ENCODE measurements at regions not wholly inside any gene's neighbourhood (a gene's known extent, or its start where the extent isn't known, plus 50 kb on each side); places are given as distances from the start of the nearest gene placed in this dataset.

- TF ChIP-seq POLR2AphosphoS5 (IDR thresholded peaks at IDR 0.05; ENCODE audit: low read depth, low read length) (no peak), POLR2A (IDR thresholded peaks at IDR 0.05; ENCODE audit: low read depth, low read length) (no peak), TAF1 (IDR thresholded peaks at IDR 0.05; ENCODE audit: borderline replicate concordance, low read depth, low read length) (no peak)
Observed at GRCh38 chr12:20125276-20125798, 243.0 kb upstream of the PDE3A start.

All from GM12892 (cell line).